Loucy (cell line): ENCODE measurements at regions not wholly inside any gene's neighbourhood (a gene's known extent, or its start where the extent isn't known, plus 50 kb on each side); places are given as distances from the start of the nearest gene placed in this dataset.

Experiments used
- H2AFZ ChIP-seq: fragments of 200-600 bp; sonication (generic); 2 replicates; pipeline ENCODE4 v1.6.0; 2016; ENCODE audit warnings: antibody characterized with exemption, mild to moderate bottlenecking, low read length, moderate library complexity
- H3F3A ChIP-seq: fragments of 200-600 bp; 2 replicates; pipeline ENCODE4 v1.6.0; 2016; ENCODE audit warnings: antibody characterized with exemption, low read depth, mild to moderate bottlenecking
- H3K27me3 ChIP-seq: fragments of 200-600 bp; sonication (generic); 2 replicates; pipeline ENCODE4 v1.6.1; 2014; ENCODE audit warnings: low read length, mild to moderate bottlenecking; ENCODE audit not compliant: insufficient read depth, poor library complexity, severe bottlenecking
- H3K36me3 ChIP-seq: fragments of 200-600 bp; sonication (generic); 2 replicates; pipeline ENCODE4 v1.6.1; 2016; ENCODE audit warnings: low read length; ENCODE audit not compliant: insufficient read depth
- H3K4me1 ChIP-seq: fragments of 200-600 bp; sonication (generic); 2 replicates; pipeline ENCODE4 v1.5.1; 2014; ENCODE audit warnings: low read length, mild to moderate bottlenecking; ENCODE audit not compliant: insufficient read depth, poor library complexity, severe bottlenecking
- H3K4me2 ChIP-seq: fragments of 200-600 bp; sonication (generic); 2 replicates; pipeline ENCODE4 v1.6.0; 2014; ENCODE audit warnings: antibody characterized with exemption, low read length, low read depth, mild to moderate bottlenecking; ENCODE audit not compliant: poor library complexity, severe bottlenecking
- H3K4me3 ChIP-seq: fragments of 200-600 bp; sonication (generic); 2 replicates; pipeline ENCODE4 v1.5.1; 2014; ENCODE audit warnings: low read length, mild to moderate bottlenecking, mixed read lengths; ENCODE audit not compliant: poor library complexity, severe bottlenecking
- H3K79me2 ChIP-seq: fragments of 200-600 bp; sonication (generic); 2 replicates; pipeline ENCODE4 v1.6.1; 2014; ENCODE audit warnings: low read length; ENCODE audit not compliant: insufficient read depth
- H3K9ac ChIP-seq: fragments of 200-600 bp; sonication (generic); 2 replicates; pipeline ENCODE4 v1.6.0; 2014; ENCODE audit warnings: mild to moderate bottlenecking, low read depth, low read length, moderate library complexity; ENCODE audit not compliant: poor library complexity, severe bottlenecking
- H3K9me2 ChIP-seq: fragments of 200-600 bp; sonication (generic); replicated peaks from 2 replicates; pipeline ENCODE4 v1.6.1; 2016; ENCODE audit warnings: low read depth, low read length, mixed read lengths
- H3K9me3 ChIP-seq: fragments of 200-600 bp; sonication (generic); 2 replicates; pipeline ENCODE4 v1.6.1; 2014; ENCODE audit warnings: mild to moderate bottlenecking, antibody characterized with exemption, low read length, low read depth; ENCODE audit not compliant: insufficient read depth
- H4K20me1 ChIP-seq: fragments of 200-600 bp; sonication (generic); 2 replicates; pipeline ENCODE4 v1.6.0; 2014; ENCODE audit warnings: antibody characterized with exemption, low read length, mild to moderate bottlenecking; ENCODE audit not compliant: insufficient read depth, poor library complexity, severe bottlenecking
- CTCF ChIP-seq: fragments of 200-600 bp; sonication (generic); conservative IDR thresholded peaks from 2 replicates; pipeline ENCODE4 v1.5.1; 2014; ENCODE audit warnings: mild to moderate bottlenecking, antibody characterized with exemption, low read length
- EZH2phosphoT487 ChIP-seq: fragments of 200-600 bp; IDR thresholded peaks from 2 replicates; pipeline ENCODE4 v1.6.1; 2018; ENCODE audit warnings: antibody characterized with exemption, mild to moderate bottlenecking, moderate library complexity, borderline replicate concordance

- Histone ChIP-seq H3K4me1 (peaks cover 25% of the 10 kb centered on the region), H3K9ac (no peak overlapping the region), H3K79me2 (no peaks in the 10 kb centered on the region), H3K4me2 (no peak overlapping the region), H3K36me3 (peaks cover 4% of the 10 kb centered on the region; the same call in 1 of the 2 replicates), H3K4me3 (no peak overlapping the region), H3K27me3 (no peaks in the 10 kb centered on the region), H4K20me1 (no peaks in the 10 kb centered on the region), H3F3A (no peaks in the 10 kb centered on the region), H2AFZ (no peak overlapping the region), H3K9me3 (no peaks in the 10 kb centered on the region), H3K9me2 (no peaks in the 10 kb centered on the region)
- TF ChIP-seq CTCF (no peak), EZH2phosphoT487 (no peak)
Measured at GRCh38 chr22:25482091-25482760, 82.2 kb upstream of the GRK3 start.

GRCh38 chr22:25482868-25483639 is 81.4 kb upstream of the GRK3 start:
- no peaks in the 10 kb centered on the region for H3K79me2 ChIP-seq
- peaks cover 4% of the 10 kb centered on the region; the same call in 1 of the 2 replicates for H3K36me3 ChIP-seq
- TF ChIP-seq CTCF: no peak
- no peak for TF ChIP-seq EZH2phosphoT487
- H3K9me2 ChIP-seq: no peaks in the 10 kb centered on the region
- H3K9me3 ChIP-seq: no peaks in the 10 kb centered on the region
- H2AFZ ChIP-seq: no peak overlapping the region
- no peaks in the 10 kb centered on the region for H4K20me1 ChIP-seq
- no peak overlapping the region for H3K9ac ChIP-seq
- no peak overlapping the region for H3K4me2 ChIP-seq
- H3K4me1 ChIP-seq: peaks cover 25% of the 10 kb centered on the region
- no peak overlapping the region for H3K4me3 ChIP-seq
- H3K27me3 ChIP-seq: no peaks in the 10 kb centered on the region
- no peaks in the 10 kb centered on the region for H3F3A ChIP-seq

DNA sequence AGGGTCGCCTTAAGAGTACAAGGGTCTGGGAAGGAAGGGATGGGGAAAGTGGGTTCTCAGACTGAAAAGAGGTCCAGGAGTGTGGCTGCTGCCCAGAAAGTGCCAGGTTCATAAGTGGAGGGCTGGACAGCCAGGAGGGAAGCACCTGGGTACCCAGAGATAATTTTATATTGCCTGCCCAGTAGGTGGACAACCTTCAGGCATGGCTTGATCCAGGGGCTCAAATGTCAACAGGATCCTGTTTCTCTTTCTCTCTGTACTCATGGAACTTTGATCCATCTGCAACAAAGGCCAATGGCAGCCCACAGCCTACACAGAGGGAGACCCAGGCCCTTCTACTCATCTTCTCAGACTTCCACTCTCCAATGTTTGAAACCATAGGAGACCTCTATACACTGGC is 80.5 kb upstream of the GRK3 start:
- Histone ChIP-seq H3K4me1 (peaks cover 20% of the 10 kb centered on the region), H4K20me1 (no peaks in the 10 kb centered on the region), H3K79me2 (no peaks in the 10 kb centered on the region), H3K9me2 (no peaks in the 10 kb centered on the region), H3K4me2 (no peak overlapping the region), H3K36me3 (peaks cover 4% of the 10 kb centered on the region; the same call in 1 of the 2 replicates), H2AFZ (no peak overlapping the region), H3K27me3 (no peaks in the 10 kb centered on the region), H3K9me3 (no peaks in the 10 kb centered on the region), H3K4me3 (no peak overlapping the region), H3K9ac (no peak overlapping the region), H3F3A (no peaks in the 10 kb centered on the region)
- TF ChIP-seq CTCF: no peak
- no peak for TF ChIP-seq EZH2phosphoT487
